HG03095 (cell line): ENCODE measurements at regions not wholly inside any gene's neighbourhood (a gene's known extent, or its start where the extent isn't known, plus 50 kb on each side); places are given as distances from the start of the nearest gene placed in this dataset.

ENCODE experiments used
- ATAC-seq: cut with Tn5 transposase; IDR thresholded peaks from one replicate; pipeline ENCODE4 v1.9.1; 2021; ENCODE audit warnings: moderate library complexity; ENCODE audit not compliant: unreplicated experiment

DNA sequence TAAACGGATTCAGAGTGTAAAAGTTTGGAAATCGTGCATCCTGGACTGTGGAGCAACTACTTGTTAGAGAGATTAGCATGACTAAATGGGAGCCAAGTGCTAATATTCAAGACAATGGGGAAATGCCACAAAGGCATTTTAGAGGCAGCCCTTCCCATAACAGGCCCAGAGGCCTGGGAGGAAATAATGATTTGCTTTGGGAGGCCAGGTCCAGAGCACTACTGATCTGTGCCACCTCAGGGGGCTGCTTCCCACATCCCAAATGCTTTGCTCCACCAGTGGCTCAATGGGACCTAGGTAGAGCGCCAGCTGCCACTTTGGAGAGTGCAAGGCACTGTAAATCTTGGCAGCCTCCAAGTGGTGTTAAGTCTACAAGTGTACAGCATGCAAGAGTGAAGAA lies 91.9 kb upstream of the HSF2 start:
- ATAC-seq, result no peak

DNA sequence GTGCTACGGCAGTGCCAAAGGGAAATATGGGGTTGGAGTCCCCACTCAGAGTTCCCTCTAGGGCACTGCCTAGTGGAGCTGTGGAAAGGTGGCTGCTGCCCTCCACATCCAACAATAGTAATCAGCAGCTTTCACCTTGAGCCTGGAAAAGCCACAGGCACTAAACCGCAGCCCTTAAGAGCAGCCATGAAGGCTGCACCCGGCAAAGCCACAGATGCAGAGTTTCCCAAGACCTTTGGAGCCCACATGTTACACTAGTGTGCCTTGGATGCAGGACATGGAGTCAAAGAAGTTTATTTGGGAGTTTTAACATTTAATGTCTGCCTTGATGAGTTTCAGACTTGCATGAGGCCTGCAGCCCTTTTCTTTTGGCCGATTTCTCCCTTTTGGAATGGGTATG lies 91.4 kb upstream of the HSF2 start:
- no peak for ATAC-seq

DNA sequence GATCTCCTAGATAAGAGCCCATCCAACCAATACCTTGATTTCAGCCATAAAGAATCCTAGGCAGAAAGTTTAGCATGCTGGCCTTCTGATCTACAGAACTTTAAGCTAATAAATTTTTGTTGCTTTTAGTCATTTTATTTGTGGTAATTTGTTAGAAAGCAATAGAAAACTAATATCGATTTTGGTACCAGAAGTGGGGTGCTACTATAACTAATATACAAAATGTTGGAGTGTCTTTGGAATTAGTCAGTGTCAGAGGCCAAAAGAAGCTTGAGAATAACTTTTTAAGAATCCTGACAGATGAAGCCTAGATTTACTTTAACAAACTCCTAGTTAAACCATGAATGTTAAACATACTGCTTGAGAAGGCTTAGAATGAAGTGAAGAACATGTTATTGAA lies 83.6 kb upstream of the HSF2 start:
- no peak for ATAC-seq

DNA sequence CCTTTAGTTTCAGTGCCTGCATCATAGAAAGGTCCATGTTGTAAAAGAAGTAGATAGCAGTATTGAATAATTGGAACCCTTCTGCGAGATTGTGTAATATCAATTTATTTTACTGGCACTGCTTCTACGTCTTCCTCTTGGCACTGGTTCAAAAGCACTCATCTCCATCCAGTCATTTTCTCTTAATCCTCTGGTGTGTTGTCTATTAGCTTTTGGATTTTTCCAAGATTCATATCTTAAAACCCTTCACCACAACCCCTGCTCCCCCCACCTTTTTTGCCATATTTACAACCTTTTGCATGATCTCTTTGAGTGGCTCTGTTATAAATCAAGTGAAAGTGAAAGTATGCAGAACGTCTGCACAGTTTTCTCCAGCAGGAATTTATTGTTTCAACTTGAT lies 76.6 kb upstream of the HSF2 start:
- peak; percentile 52 for ATAC-seq

DNA sequence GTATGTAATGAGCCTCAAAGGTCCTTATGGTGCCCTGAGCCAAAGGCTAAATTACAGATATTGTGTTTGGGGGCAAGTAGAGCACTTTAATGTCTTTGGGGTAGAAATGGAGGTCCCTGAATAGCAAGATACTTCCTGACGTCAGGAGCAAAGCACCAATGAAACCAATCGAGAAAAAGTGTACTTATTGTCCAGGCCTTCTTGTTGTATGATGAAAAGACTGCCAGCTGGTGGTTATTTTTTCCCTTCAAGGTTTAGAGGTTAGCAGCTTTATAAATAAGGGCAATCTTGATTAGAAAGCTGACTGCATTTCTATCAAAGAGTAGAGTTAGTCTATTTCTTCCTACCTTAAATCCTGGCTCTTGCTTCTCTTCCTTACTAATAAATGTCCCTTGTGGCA lies 76.1 kb upstream of the HSF2 start:
- peak; percentile 32 for ATAC-seq

DNA sequence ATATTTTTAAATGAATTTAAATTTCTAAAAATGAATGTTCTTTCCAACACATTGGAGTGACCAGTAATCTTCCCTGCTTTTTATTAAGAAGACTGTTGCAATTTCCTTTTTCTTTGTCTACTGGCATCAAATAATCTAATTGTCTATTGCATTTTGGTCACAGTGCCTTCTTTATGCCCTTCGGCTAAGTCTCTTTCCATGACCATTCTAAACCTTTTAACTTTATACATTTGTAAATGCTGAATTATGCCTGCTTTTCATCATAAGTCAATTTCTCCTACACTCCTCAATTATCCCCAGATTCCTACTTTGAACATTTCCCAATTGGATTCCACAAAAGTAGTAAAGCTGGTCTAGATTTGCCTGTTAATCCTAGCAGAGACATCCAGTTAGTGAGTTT lies 69.1 kb upstream of the HSF2 start:
- ATAC-seq, result no peak

DNA sequence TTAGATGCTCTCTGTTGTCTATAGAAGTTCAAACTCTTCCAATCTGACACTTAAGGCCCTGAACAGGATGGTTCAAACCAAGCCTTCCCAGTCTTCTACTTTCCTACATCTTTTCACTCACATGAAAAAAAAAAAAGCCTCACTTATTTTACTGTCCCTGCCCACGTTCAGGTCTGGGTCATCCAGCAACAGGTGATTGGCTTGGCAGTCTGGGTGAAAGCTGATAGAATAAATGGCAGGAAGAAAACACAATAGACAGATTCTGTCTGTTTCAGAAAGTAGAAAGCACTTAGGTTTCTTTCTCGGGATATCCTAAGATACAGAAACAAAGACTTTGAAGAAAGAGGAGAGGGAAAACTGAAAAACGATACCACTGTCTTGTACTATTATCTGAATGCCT lies 61.8 kb upstream of the HSF2 start:
- ATAC-seq, result no peak

DNA sequence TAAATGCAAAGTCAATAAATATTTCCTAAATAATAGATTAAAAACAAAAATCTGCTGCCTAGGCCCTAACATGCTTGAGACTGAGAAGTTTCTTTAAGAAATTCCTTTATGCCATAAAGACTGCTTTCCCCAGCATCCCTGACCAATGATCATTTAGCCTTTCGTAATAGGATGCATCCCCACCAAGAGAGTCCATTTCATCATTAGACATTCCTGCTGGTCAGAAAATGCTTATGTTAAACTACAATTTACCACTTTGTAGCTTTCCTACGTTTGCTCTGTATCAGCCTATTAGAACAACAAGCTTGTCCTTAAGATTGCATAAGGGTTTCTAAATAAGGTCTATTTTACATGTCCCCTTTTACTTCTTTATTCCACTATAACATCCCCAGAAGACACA lies 59.8 kb upstream of the HSF2 start:
- no peak for ATAC-seq

DNA sequence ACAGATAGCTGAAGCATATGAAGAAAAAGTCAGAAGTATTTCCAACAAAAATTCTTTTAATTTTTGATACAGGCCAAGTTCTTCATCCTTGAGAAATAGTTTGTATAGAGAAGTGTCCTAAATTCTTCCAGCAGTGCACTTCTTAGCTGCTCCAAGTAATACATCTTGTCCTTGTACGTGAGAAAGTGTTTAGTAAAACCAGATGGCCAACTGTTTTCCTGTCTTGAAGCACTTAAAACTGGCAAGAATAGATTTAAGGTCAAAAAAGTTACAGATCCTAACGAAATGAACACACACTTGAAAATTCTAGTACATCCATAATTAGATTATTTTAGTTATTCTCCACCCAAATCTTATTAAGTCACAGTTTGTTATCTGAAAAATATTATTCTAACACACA lies 52.2 kb upstream of the HSF2 start:
- no peak for ATAC-seq

DNA sequence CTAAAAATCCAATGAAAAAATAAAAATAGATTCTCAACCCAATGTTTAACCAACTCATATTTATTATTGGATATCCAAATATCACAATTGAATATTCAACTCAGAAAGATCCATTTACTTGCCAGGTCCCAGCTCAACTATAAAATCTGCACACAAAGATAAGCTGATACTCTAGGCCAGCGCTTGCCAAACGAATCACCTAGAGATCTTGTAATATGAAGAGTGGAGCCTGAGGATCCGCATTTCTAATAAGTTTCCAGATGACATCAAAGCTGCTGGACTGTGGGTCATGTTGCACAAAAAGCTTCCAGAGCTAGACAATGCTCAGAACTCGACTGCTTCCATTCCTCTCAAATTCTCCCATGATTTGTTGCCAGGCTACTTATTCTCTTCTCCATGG lies 51.7 kb upstream of the HSF2 start:
- no peak for ATAC-seq
